ENCODE measurements at regions not wholly inside any gene's neighbourhood (a gene's known extent, or its start where the extent isn't known, plus 50 kb on each side); places are given as distances from the start of the nearest gene placed in this dataset.

DNA sequence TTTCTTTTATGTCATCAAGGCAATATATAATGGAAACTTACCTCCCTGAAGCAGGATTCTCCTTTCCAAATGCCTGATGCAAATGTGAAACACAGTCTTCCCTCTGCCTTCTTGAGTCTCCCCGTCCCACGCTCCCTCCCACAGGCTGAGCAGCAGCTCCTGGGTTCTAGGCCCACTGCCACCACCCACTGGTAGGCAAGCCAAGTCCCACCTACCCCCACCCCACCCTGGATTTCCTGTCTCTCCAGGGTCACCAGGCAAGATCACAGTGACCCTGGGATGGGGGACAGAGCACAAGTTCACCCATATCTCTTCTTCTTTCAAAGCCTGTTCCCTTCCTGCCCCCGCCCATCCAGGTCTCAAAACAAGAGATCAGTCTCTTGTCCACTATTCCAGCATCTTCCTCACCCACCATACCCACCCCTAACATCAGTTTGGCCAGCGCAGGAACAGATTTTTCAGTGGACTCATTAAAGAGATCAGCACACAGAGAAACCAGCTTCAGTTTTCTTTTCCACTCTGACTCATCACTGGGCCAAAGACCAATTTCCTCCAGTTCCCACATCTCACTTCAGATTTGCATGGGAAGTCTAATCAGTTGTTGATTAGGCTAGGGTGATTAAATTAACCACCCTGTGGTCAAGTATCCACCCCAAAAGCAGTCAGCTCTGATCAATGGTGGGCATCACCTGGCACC is 151.5 kb downstream of the ACTL7B start:
- no peaks in the 10 kb centered on the region for H3K36me3 ChIP-seq (ENCODE audit: low read depth)
- DNase-seq (ENCODE audit: low spot score) (no peak), ATAC-seq (ENCODE audit: low read depth) (no peak)
- no peak overlapping the region for H3K4me3 ChIP-seq (ENCODE audit: severe bottlenecking)
- H3K27ac ChIP-seq (ENCODE audit: poor library complexity, severe bottlenecking), result no peak overlapping the region
- no peak for TF ChIP-seq CTCF (IDR thresholded peaks at IDR 0.05; ENCODE audit: poor library complexity, severe bottlenecking)
- no peaks in the 10 kb centered on the region for H3K4me1 ChIP-seq (ENCODE audit: insufficient read depth, poor library complexity, severe bottlenecking)
- H3K9me3 ChIP-seq (ENCODE audit: severe bottlenecking), result no peaks in the 10 kb centered on the region
- no peaks in the 10 kb centered on the region for H3K27me3 ChIP-seq (ENCODE audit: insufficient read depth, poor library complexity, severe bottlenecking)

DNA sequence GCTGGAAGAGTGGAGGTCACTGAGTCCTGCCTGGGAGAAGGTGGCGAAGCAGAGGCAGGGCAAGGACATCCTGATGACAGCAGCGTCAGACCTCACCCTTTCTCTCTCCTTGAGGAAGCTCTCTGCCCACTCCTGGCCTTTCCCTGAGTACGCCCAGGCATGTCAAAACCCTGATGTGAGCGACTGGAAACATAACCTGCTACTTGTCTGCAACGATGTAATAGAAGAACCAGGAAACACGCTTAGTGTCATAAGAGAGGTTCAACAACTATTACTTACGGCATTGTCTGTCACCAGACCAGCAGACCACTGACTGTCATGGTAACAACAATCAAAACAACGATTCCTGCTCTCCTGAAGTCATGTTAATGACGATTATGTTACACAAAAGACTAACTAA is 152.4 kb downstream of the ACTL7B start:
- Histone ChIP-seq H3K36me3 (ENCODE audit: low read depth) (no peaks in the 10 kb centered on the region), H3K4me1 (ENCODE audit: insufficient read depth, poor library complexity, severe bottlenecking) (no peaks in the 10 kb centered on the region), H3K27me3 (ENCODE audit: insufficient read depth, poor library complexity, severe bottlenecking) (no peaks in the 10 kb centered on the region), H3K27ac (ENCODE audit: poor library complexity, severe bottlenecking) (no peak overlapping the region), H3K4me3 (ENCODE audit: severe bottlenecking) (no peak overlapping the region), H3K9me3 (ENCODE audit: severe bottlenecking) (no peaks in the 10 kb centered on the region)
- ATAC-seq (ENCODE audit: low read depth), result no peak
- no peak for DNase-seq (ENCODE audit: low spot score)
- no peak for TF ChIP-seq CTCF (IDR thresholded peaks at IDR 0.05; ENCODE audit: poor library complexity, severe bottlenecking)

DNA sequence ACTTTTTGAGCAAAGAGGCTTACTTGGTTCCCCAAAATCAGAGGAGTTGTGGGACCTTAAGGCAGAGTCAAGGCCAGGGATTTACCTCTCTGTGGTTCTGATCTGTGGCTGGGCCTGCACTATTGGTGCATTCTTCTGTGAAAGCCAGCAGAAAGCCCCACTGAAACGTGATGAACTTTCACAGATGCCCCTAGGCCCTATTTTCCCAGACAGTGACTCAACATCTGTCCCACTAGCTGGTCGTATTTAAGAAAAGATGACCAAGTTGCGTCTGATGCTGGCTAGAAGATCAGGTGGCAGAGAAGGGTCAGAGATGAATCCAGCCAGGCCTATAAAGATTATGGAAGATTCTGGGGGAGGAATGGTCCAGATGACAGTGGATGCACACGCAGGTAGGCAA is 153.1 kb downstream of the ACTL7B start:
- H3K4me1 ChIP-seq (ENCODE audit: insufficient read depth, poor library complexity, severe bottlenecking), result no peaks in the 10 kb centered on the region
- no peak overlapping the region for H3K27ac ChIP-seq (ENCODE audit: poor library complexity, severe bottlenecking)
- ATAC-seq (ENCODE audit: low read depth), result no peak
- no peaks in the 10 kb centered on the region for H3K36me3 ChIP-seq (ENCODE audit: low read depth)
- H3K27me3 ChIP-seq (ENCODE audit: insufficient read depth, poor library complexity, severe bottlenecking), result no peaks in the 10 kb centered on the region
- no peaks in the 10 kb centered on the region for H3K9me3 ChIP-seq (ENCODE audit: severe bottlenecking)
- no peak for TF ChIP-seq CTCF (IDR thresholded peaks at IDR 0.05; ENCODE audit: poor library complexity, severe bottlenecking)
- no peak for DNase-seq (ENCODE audit: low spot score)
- H3K4me3 ChIP-seq (ENCODE audit: severe bottlenecking), result no peak overlapping the region

GRCh38 chr9:108698801-108699200 is 157.0 kb downstream of the ACTL7B start:
- H3K36me3 ChIP-seq (ENCODE audit: low read depth), result no peaks in the 10 kb centered on the region
- no peak for DNase-seq (ENCODE audit: low spot score)
- H3K4me1 ChIP-seq (ENCODE audit: insufficient read depth, poor library complexity, severe bottlenecking), result no peaks in the 10 kb centered on the region
- no peaks in the 10 kb centered on the region for H3K27me3 ChIP-seq (ENCODE audit: insufficient read depth, poor library complexity, severe bottlenecking)
- H3K27ac ChIP-seq (ENCODE audit: poor library complexity, severe bottlenecking), result no peak overlapping the region
- no peak overlapping the region for H3K4me3 ChIP-seq (ENCODE audit: severe bottlenecking)
- no peak for ATAC-seq (ENCODE audit: low read depth)
- TF ChIP-seq CTCF (IDR thresholded peaks at IDR 0.05; ENCODE audit: poor library complexity, severe bottlenecking), result no peak
- peaks cover 3% of the 10 kb centered on the region for H3K9me3 ChIP-seq (ENCODE audit: severe bottlenecking)

- no peak overlapping the region for H3K4me3 ChIP-seq (ENCODE audit: severe bottlenecking)
- H3K27ac ChIP-seq (ENCODE audit: poor library complexity, severe bottlenecking), result no peak overlapping the region
- no peaks in the 10 kb centered on the region for H3K36me3 ChIP-seq (ENCODE audit: low read depth)
- H3K4me1 ChIP-seq (ENCODE audit: insufficient read depth, poor library complexity, severe bottlenecking), result no peaks in the 10 kb centered on the region
- ATAC-seq (ENCODE audit: low read depth) (no peak), DNase-seq (ENCODE audit: low spot score) (no peak)
- no peaks in the 10 kb centered on the region for H3K27me3 ChIP-seq (ENCODE audit: insufficient read depth, poor library complexity, severe bottlenecking)
- H3K9me3 ChIP-seq (ENCODE audit: severe bottlenecking), result peaks cover 3% of the 10 kb centered on the region
- no peak for TF ChIP-seq CTCF (IDR thresholded peaks at IDR 0.05; ENCODE audit: poor library complexity, severe bottlenecking)
Measured at GRCh38 chr9:108698231-108698630, 157.6 kb downstream of the ACTL7B start.

All from RWPE2 (cell line).